GM23338 (cell line): ENCODE measurements at regions not wholly inside any gene's neighbourhood (a gene's known extent, or its start where the extent isn't known, plus 50 kb on each side); places are given as distances from the start of the nearest gene placed in this dataset.
A peak's percentile ranks its signal among the peaks of the same experiment; 100 is the strongest.

Experiments used
- ATAC-seq: fragments of 200-7000 bp; cut with Tn5 transposase; 3 replicates; pipeline ENCODE4 v1.9.1; 2020
- DNase-seq: peaks from one replicate; pipeline ENCODE4 v3.0.0-alpha.2; 2015; ENCODE audit warnings: low spot score
- H2AFZ ChIP-seq: fragments of 200-600 bp; sonication (generic); 2 replicates; pipeline ENCODE4 v1.8.0; 2016; ENCODE audit warnings: antibody characterized with exemption, mild to moderate bottlenecking, moderate library complexity
- H3F3A ChIP-seq: fragments of 200-600 bp; sonication (generic); replicated peaks from 2 replicates; pipeline ENCODE4 v1.8.0; 2017; ENCODE audit warnings: antibody characterized with exemption, mixed run types, low read depth
- H3K27ac ChIP-seq: fragments of 200-600 bp; sonication (generic); 2 replicates; pipeline ENCODE4 v1.6.1; 2016; ENCODE audit warnings: low read depth
- H3K27me3 ChIP-seq: fragments of 200-600 bp; sonication (generic); 2 replicates; pipeline ENCODE4 v1.8.0; 2016; ENCODE audit warnings: mild to moderate bottlenecking, mixed run types, moderate library complexity; ENCODE audit not compliant: insufficient read depth
- H3K36me3 ChIP-seq: fragments of 200-600 bp; sonication (generic); 2 replicates; pipeline ENCODE4 v1.8.0; 2016; ENCODE audit warnings: mild to moderate bottlenecking; ENCODE audit not compliant: insufficient read depth
- H3K4me1 ChIP-seq: fragments of 200-600 bp; sonication (generic); 2 replicates; pipeline ENCODE4 v1.8.0; 2016; ENCODE audit warnings: mild to moderate bottlenecking, moderate library complexity; ENCODE audit not compliant: insufficient read depth
- H3K4me2 ChIP-seq: fragments of 200-600 bp; sonication (generic); 2 replicates; pipeline ENCODE4 v1.7.1; 2017; ENCODE audit warnings: mixed run types
- H3K4me3 ChIP-seq: fragments of 200-600 bp; sonication (generic); 2 replicates; pipeline ENCODE4 v1.6.1; 2016; ENCODE audit warnings: mixed run types
- H3K79me2 ChIP-seq: fragments of 200-600 bp; sonication (generic); replicated peaks from 2 replicates; pipeline ENCODE4 v1.8.0; 2017; ENCODE audit warnings: mild to moderate bottlenecking; ENCODE audit not compliant: insufficient read depth
- H3K9me2 ChIP-seq: fragments of 200-600 bp; sonication (generic); 2 replicates; pipeline ENCODE4 v1.8.0; 2017; ENCODE audit not compliant: insufficient read depth
- H4K20me1 ChIP-seq: fragments of 200-600 bp; sonication (generic); replicated peaks from 2 replicates; pipeline ENCODE4 v1.8.0; 2017; ENCODE audit warnings: mild to moderate bottlenecking; ENCODE audit not compliant: insufficient read depth
- H3K27ac Mint-ChIP-seq: 2 replicates; pipeline ENCODE4 v1.8.0; 2020; ENCODE audit warnings: inconsistent platforms, mild to moderate bottlenecking, moderate library complexity, mixed read lengths
- H3K27me3 Mint-ChIP-seq: 3 replicates; pipeline ENCODE4 v1.8.0; 2022; ENCODE audit warnings: low read depth, mild to moderate bottlenecking, moderate library complexity, mixed read lengths, inconsistent platforms; ENCODE audit not compliant: insufficient read depth, poor library complexity
- H3K36me3 Mint-ChIP-seq: 3 replicates; pipeline ENCODE4 v1.8.0; 2021; ENCODE audit warnings: low read depth, mild to moderate bottlenecking, inconsistent platforms, moderate library complexity, mixed read lengths
- H3K4me1 Mint-ChIP-seq: 3 replicates; pipeline ENCODE4 v1.8.0; 2020; ENCODE audit warnings: mild to moderate bottlenecking, inconsistent platforms, mixed read lengths
- H3K4me3 Mint-ChIP-seq: 3 replicates; pipeline ENCODE4 v1.8.0; 2021; ENCODE audit warnings: moderate library complexity, mild to moderate bottlenecking, inconsistent platforms, mixed read lengths
- H3K9me3 Mint-ChIP-seq: 3 replicates; pipeline ENCODE4 v1.8.0; 2020; ENCODE audit warnings: moderate library complexity, mild to moderate bottlenecking, inconsistent platforms, mixed read lengths
- EZH2phosphoT487 ChIP-seq: fragments of 200-600 bp; sonication (generic); IDR thresholded peaks from one replicate; pipeline ENCODE4 v1.8.1; 2018; ENCODE audit warnings: antibody characterized with exemption; ENCODE audit not compliant: unreplicated experiment
- JUNB ChIP-seq: IDR thresholded peaks from one replicate; pipeline ENCODE4 v1.6.1; 2016; ENCODE audit warnings: antibody characterized with exemption; ENCODE audit not compliant: unreplicated experiment
- NANOG ChIP-seq: IDR thresholded peaks from 2 replicates; pipeline ENCODE4 v1.6.1; 2016; ENCODE audit warnings: antibody characterized with exemption, borderline replicate concordance
- POLR2AphosphoS5 ChIP-seq: IDR thresholded peaks from 2 replicates; pipeline ENCODE4 v1.6.1; 2016; ENCODE audit warnings: antibody characterized with exemption, low read depth
- STAT1 ChIP-seq: IDR thresholded peaks from one replicate; pipeline ENCODE4 v1.6.1; 2016; ENCODE audit warnings: antibody characterized with exemption; ENCODE audit not compliant: unreplicated experiment
- ZNF114 ChIP-seq: fragments of 250-450 bp; sonication (Bioruptor Pico); IDR thresholded peaks from 2 replicates; pipeline ENCODE4 v1.5.0; 2020; ENCODE audit warnings: mild to moderate bottlenecking, moderate library complexity
- ZNF331 ChIP-seq: fragments of 250-450 bp; sonication (Bioruptor Pico); IDR thresholded peaks from 2 replicates; pipeline ENCODE4 v1.5.0; 2020; ENCODE audit warnings: low read depth, mild to moderate bottlenecking, moderate library complexity
- TF ChIP-seq, protein P1 (sequence below): IDR thresholded peaks from 2 replicates; pipeline ENCODE4 v1.6.1; 2016; ENCODE audit warnings: antibody characterized with exemption
- TF ChIP-seq, protein P2 (sequence below), 2 experiments: fragments of 200-600 bp in 1 of 2; sonication (generic) in 1 of 2; conservative IDR thresholded peaks; 2 replicates each; pipeline versions ENCODE4 v1.5.1 to v1.6.1; 2016 to 2017; ENCODE audit warnings: antibody characterized with exemption in 2 of 2, low read depth in 2 of 2, mild to moderate bottlenecking in 2 of 2, moderate library complexity in 1 of 2

DNA sequence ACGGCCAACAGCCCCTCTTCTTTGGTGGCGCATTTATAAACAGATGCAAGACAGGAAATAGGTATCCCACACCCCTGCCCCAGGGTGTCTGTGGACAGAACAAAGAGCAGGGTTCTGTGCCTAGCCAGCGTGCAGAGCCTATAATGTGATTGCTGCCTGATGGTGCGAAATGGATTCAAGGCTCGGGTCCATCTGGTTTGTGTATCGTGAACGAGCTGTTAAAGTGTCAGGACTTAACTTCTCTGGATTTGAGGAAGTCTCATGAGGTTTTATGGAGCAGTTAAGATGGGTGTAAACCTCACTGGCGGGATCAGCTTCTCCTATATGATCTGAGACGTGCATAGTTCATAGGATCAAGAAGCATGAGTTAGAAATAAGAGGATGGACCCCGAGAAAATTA, 388.7 kb upstream of the TBX3 start:
- no peaks in the 10 kb centered on the region for H3K36me3 Mint-ChIP-seq
- Histone ChIP-seq H3K27ac (no peak overlapping the region), H3K4me1 (peaks cover 13% of the 10 kb centered on the region; the same call in 1 of the 2 replicates), H3K4me3 (no peak overlapping the region), H3K36me3 (no peaks in the 10 kb centered on the region), H3K9me2 (peaks cover 15% of the 10 kb centered on the region), H3K27me3 (no peaks in the 10 kb centered on the region), H4K20me1 (no peaks in the 10 kb centered on the region), H2AFZ (peak overlapping the region; percentile 23; the same call in 1 of the 2 replicates), H3F3A (no peaks in the 10 kb centered on the region), H3K4me2 (no peak overlapping the region), H3K79me2 (no peaks in the 10 kb centered on the region)
- ATAC-seq = no peak
- H3K27ac Mint-ChIP-seq = no peak overlapping the region
- peaks cover 7% of the 10 kb centered on the region for H3K27me3 Mint-ChIP-seq
- DNase-seq = no peak
- H3K4me3 Mint-ChIP-seq = no peak overlapping the region
- H3K4me1 Mint-ChIP-seq = peaks cover 13% of the 10 kb centered on the region; the same call in 2 of the 3 replicates
- no peak for TF ChIP-seq JUNB
- TF ChIP-seq, protein P1, sequence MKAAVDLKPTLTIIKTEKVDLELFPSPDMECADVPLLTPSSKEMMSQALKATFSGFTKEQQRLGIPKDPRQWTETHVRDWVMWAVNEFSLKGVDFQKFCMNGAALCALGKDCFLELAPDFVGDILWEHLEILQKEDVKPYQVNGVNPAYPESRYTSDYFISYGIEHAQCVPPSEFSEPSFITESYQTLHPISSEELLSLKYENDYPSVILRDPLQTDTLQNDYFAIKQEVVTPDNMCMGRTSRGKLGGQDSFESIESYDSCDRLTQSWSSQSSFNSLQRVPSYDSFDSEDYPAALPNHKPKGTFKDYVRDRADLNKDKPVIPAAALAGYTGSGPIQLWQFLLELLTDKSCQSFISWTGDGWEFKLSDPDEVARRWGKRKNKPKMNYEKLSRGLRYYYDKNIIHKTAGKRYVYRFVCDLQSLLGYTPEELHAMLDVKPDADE = no peak
- TF ChIP-seq POLR2AphosphoS5 = no peak
- no peak for TF ChIP-seq ZNF114 (CRISPR knock-in tag)
- TF ChIP-seq STAT1 = no peak
- no peaks in the 10 kb centered on the region for H3K9me3 Mint-ChIP-seq

DNA sequence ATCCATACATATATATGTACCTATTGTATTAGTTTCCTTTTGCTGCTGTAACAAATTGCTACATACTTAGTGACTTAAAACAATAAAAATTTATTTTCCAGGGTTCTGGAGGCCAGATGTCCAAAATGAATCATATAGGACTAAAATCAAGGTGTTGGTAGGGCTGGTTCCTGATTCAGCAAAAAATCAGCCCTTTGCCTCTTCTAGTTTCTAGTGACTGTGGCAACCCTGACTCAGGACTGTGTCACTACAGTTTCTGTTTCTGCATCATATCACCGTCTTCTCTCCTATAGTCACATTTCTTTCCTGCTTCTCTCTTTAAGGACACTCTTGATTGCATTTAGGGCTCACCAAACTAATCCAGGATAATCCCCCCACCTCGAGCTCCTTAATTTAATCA, 386.3 kb upstream of the TBX3 start:
- Mint-ChIP-seq H3K36me3 (no peaks in the 10 kb centered on the region), H3K27ac (no peak overlapping the region), H3K4me1 (peaks cover 13% of the 10 kb centered on the region; the same call in 2 of the 3 replicates), H3K4me3 (no peak overlapping the region), H3K27me3 (peaks cover 3% of the 10 kb centered on the region), H3K9me3 (no peaks in the 10 kb centered on the region)
- no peaks in the 10 kb centered on the region for H3F3A ChIP-seq
- H3K27me3 ChIP-seq = no peaks in the 10 kb centered on the region
- H3K9me2 ChIP-seq = peaks cover 10% of the 10 kb centered on the region; the same call in 1 of the 2 replicates
- no peaks in the 10 kb centered on the region for H4K20me1 ChIP-seq
- H3K79me2 ChIP-seq = no peaks in the 10 kb centered on the region
- H3K27ac ChIP-seq = no peak overlapping the region
- peaks cover 13% of the 10 kb centered on the region; the same call in 1 of the 2 replicates for H3K4me1 ChIP-seq
- H2AFZ ChIP-seq = no peak overlapping the region
- H3K4me3 ChIP-seq = no peak overlapping the region
- no peaks in the 10 kb centered on the region for H3K36me3 ChIP-seq
- DNase-seq = no peak
- no peak overlapping the region for H3K4me2 ChIP-seq
- TF ChIP-seq NANOG = no peak
- TF ChIP-seq, protein P2, sequence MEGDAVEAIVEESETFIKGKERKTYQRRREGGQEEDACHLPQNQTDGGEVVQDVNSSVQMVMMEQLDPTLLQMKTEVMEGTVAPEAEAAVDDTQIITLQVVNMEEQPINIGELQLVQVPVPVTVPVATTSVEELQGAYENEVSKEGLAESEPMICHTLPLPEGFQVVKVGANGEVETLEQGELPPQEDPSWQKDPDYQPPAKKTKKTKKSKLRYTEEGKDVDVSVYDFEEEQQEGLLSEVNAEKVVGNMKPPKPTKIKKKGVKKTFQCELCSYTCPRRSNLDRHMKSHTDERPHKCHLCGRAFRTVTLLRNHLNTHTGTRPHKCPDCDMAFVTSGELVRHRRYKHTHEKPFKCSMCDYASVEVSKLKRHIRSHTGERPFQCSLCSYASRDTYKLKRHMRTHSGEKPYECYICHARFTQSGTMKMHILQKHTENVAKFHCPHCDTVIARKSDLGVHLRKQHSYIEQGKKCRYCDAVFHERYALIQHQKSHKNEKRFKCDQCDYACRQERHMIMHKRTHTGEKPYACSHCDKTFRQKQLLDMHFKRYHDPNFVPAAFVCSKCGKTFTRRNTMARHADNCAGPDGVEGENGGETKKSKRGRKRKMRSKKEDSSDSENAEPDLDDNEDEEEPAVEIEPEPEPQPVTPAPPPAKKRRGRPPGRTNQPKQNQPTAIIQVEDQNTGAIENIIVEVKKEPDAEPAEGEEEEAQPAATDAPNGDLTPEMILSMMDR (conservative IDR thresholded peaks at IDR 0.05; ENCODE audit: low read depth in 2 of 2) = no peak
- no peak for TF ChIP-seq EZH2phosphoT487
- no peak for TF ChIP-seq POLR2AphosphoS5
- no peak for TF ChIP-seq ZNF331 (CRISPR knock-in tag)
- TF ChIP-seq STAT1 = no peak
- no peak for TF ChIP-seq ZNF114 (CRISPR knock-in tag)
- ATAC-seq = no peak
